NCI-H2107 treated with DMSO at 0.1 percent for 48 hours (cell line): ENCODE measurements at regions not wholly inside any gene's neighbourhood (a gene's known extent, or its start where the extent isn't known, plus 50 kb on each side); places are given as distances from the start of the nearest gene placed in this dataset.
"Not testable (repeated sequence)": the region's sequence is repeated elsewhere in the genome, so short reads cannot be mapped to it uniquely, and the experiment has no call there.

Experiments used
- DNase-seq: peaks from one replicate; lab custom pipeline; 2025; ENCODE audit not compliant: unreplicated experiment; lab: John Stamatoyannopoulos, UW

GRCh38 chr2:179385756-179386155 lies 121.1 kb upstream of the SESTD1 start:
- not testable (repeated sequence) for DNase-seq

- no peak for DNase-seq
Measured at GRCh38 chr2:179383975-179384374, 119.3 kb upstream of the SESTD1 start.

GRCh38 chr2:179377296-179377695 lies 112.7 kb upstream of the SESTD1 start:
- DNase-seq = no peak

GRCh38 chr2:179376881-179377280 lies 112.2 kb upstream of the SESTD1 start:
- no peak for DNase-seq

- no peak for DNase-seq
Measured at GRCh38 chr2:179373816-179374215, 109.2 kb upstream of the SESTD1 start.

GRCh38 chr2:179365561-179365960 lies 100.9 kb upstream of the SESTD1 start:
- DNase-seq = not testable (repeated sequence)

GRCh38 chr2:179355881-179356280 lies 91.2 kb upstream of the SESTD1 start:
- DNase-seq = no peak

GRCh38 chr2:179354739-179355537 lies 90.3 kb upstream of the SESTD1 start:
- no peak for DNase-seq

DNA sequence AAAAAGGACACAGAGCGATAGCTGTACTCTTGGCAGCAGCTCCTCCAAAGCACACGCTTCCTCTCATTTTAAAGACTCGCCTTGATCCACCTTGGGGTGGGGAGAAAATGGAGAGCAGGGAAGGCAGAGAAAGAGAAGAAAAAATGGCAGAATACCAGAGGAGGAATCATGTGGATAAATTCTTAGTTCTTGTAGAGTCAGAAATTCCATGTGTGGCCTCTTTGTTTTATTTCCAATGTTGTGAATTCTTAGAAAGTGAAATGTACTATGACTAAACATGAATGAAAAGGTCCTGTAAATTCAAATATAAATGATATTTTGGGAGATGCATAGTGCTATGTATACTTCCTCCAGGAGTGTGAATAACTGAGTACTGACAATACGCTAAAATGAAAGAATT lies 89.7 kb upstream of the SESTD1 start:
- DNase-seq = no peak

GRCh38 chr2:179352181-179352580 lies 87.5 kb upstream of the SESTD1 start:
- no peak for DNase-seq

- DNase-seq = no peak
Measured at GRCh38 chr2:179351057-179351456, 86.4 kb upstream of the SESTD1 start.

GRCh38 chr2:179349670-179350303 lies 85.2 kb upstream of the SESTD1 start:
- no peak for DNase-seq

GRCh38 chr2:179348906-179349305 lies 84.3 kb upstream of the SESTD1 start:
- DNase-seq = no peak

DNA sequence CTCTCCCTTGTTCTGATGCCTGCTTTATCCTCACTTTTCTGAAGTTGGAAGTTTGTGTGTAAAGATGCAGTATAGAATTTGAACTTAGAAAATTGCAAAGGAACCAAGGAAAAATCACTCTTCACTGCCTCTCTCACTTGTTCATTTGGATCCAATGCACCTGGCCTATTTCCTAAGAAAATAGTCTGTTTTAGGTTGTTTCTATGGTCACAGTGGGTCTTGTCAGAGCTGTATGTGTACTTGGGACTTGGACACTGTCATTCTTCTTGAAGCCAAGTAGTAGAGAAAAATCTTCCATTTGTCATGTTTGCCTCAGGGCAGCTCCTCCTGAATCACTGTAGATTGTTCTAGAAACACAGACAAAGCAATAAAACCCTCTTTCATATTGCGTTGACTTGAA lies 80.3 kb upstream of the SESTD1 start:
- DNase-seq = no peak

GRCh38 chr2:179344280-179344964 lies 79.8 kb upstream of the SESTD1 start:
- peak; percentile 35 for DNase-seq

DNA sequence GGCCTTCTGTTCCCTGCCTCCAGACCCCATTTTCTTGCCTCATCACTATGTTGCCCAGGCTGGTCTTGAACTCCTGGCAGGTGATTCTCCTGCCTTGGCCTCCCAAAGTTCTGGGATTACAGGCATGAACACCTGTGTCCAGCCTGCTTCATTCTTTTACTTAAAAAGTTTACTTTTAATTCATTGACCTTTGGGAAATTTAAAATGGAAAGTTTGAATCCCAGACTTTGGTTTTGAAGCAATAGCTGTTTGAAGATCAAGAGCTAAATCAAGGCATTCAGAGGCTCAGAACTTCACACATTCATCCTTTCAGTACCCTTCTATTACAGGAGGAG lies 79.3 kb upstream of the SESTD1 start:
- DNase-seq = no peak

- DNase-seq = no peak
Measured at GRCh38 chr2:179341152-179341866, 76.7 kb upstream of the SESTD1 start.

DNA sequence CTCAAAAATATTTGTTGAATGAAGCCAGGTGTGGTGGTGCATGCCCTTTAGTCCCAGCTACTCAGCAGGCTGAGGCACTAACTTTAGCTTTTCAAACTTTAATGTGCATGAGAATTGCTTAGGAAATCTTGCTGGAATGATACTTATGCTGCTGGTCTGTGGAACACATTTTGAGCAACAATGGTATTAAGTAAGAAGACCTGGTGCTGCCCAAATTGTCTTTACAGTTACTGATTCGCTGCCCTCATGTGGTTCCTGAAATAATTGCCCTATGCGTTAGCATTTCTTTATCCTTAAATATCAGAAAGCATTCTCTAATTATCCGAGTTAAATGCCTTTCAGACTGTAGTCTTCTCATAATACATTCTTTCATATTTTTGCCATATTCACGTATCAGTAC lies 76.0 kb upstream of the SESTD1 start:
- DNase-seq = peak; percentile 43

DNA sequence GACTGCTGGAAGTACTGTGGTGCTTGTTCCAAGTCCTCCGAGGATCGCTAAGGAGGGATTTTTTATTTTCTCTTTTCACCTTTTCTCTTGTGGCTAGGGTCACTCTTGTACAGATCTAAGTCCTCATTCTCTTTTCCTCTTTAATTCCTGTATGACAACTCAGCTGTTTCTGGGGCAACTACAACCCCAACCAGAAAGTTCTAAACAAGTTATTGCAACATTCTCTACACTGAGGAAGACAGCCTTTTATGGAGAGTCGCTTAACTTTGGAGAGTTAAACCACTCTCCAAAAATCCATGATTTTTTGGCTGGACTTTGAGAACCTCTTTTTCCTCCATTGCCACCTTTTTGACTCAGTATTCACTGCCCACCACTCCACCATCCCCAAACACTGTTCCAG lies 74.0 kb upstream of the SESTD1 start:
- no peak for DNase-seq

- no peak for DNase-seq
Measured at GRCh38 chr2:179336782-179337534, 72.3 kb upstream of the SESTD1 start.

- DNase-seq = no peak
Measured at GRCh38 chr2:179335732-179336131, 71.1 kb upstream of the SESTD1 start.
